GM04503 (cell line): ENCODE measurements at regions not wholly inside any gene's neighbourhood (a gene's known extent, or its start where the extent isn't known, plus 50 kb on each side); places are given as distances from the start of the nearest gene placed in this dataset.

ENCODE experiments used
- DNase-seq: peaks from one replicate; pipeline ENCODE4 v3.0.0-alpha.2; 2012; ENCODE audit warnings: low read depth

DNA sequence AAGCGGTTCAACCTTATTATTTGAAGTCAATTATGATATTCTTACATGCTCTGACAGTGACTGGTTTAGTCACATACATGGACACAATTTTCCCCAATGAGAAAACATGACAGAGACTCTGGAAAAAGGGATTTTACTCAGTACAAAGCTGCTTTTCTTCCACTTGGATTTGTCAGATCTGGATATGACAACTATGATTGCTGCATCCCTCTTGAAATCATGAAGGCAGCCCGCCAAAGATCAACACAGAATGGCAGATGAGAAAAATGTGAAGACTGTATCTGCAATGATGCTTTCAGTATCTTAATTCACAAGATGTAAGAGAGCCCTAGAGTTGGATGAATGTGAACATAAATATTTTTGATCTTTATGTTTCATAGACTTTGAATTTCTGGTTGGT, 439.6 kb downstream of the CDH8 start:
- DNase-seq = no peak

DNA sequence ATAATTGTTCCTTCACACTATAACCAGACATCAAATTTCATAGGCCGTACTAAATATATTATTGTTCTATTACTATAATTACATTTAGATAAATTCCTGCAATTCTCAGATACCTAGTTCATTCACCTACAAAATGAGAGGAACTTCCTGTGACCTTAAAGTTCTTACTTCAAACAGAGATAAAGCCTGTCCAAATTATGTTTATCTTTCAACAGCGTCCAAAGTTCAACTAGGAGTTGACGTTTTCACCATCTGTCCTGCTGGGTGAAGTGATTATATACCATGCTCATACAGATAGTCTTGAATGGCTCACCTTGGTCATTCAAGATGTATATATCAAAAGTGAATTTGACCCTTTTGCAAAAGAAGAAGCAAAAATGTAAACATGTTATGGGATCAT, 440.6 kb downstream of the CDH8 start:
- DNase-seq = no peak

DNA sequence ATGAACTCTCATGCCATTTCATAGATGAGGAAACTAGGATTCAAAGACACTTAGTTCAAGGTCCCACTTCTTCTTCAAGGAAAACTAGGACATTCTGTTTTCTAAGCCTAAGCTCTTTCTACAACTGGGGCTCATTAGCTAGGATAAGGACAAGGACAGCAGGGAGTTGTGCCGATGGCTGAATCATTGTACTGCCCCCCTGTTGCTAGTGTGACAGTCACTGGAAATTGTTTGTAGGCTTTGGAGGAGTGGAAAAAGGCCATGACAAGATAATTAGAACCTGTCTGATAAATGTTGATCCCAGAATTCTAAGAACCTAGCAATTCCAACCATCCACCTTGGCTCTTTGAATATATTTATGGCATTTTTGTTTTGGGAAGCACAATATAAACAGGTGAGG, 445.7 kb downstream of the CDH8 start:
- DNase-seq = no peak

DNA sequence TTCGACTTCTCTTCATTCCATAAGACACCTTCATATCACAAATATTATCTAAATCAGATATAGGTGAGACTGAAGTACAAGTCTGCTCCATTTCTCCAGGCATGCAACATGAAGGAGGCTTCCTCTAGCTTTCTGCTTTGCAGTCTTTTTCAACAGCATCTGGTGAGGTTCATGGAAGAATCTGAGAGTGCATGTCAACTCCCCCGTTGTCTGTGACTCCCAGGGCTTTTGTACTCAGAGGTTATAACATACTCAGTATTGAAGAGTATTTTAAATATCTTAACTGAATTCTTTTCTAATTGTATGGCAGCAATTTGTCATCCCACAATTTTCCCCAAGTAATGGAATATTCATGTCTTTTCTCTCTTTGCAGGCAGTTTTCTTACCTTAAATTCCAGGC, 448.7 kb downstream of the CDH8 start:
- no peak for DNase-seq

DNA sequence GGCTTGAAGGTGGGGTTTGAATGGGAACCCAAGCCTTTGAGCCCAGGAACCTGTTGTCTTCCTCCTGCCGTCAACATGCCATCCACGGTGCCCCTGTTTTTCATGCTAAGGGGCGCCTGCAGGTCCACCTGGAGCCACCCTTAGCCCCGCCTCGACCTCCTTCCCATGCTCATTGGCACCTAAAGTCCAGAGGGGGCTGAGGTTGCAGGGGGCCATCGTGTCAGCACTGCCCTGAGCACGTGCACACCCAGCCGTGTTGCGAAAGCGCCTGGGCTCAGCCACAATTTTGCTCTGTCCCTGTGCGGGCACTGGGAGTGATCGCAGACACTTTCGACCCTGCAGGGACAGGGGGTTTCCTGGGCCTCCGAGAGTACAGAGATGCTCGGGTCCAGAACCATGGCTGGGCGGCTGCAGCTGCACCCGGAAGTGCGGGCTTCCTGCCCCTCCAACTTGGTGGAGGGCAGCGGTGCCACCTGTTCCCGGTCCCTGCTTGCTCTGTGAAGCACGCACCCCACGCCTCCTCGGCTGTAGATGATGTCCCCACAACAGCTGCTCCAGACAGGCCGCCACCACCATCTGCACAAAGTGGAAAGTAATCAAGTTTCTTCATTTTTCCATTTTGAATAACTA, 454.7 kb downstream of the CDH8 start:
- no peak for DNase-seq

DNA sequence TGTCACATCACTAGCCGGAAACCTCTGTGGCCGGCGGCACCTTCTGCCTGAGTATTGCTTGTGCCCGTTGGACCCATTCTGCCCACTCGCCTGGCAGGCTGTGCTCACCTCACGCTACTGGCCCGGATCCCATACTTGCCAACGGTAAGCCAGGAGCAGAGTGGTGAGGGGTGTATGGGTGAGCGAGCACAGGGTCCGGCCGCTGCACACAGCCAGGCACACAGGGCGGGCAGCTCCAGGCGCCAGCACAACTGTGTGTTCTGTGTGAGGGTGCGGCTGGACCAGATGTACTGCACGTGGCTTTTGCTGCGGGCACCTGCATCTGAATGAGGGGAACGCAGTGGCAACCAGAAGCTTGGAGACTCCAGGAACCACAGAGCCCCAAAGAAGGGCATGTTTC, 455.7 kb downstream of the CDH8 start:
- no peak for DNase-seq

DNA sequence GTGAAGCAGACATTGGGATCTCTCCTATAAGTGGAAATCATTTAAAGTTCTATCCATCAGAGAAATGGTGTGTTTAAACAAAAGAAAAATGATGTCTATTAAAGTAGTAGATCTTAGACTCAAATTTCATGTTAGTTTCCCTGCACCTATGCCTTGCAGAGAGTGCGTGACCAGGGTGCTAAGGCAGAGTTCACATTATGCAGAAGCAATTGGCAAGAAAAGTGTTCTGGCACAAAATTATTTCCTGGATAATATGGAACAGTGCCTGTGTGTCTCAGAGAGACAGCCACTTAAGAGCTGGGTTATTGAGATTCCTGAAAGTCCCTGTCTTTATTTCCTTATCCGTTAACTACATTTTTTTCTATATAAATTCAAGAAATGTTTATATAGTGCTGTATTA, 457.0 kb downstream of the CDH8 start:
- DNase-seq = no peak

DNA sequence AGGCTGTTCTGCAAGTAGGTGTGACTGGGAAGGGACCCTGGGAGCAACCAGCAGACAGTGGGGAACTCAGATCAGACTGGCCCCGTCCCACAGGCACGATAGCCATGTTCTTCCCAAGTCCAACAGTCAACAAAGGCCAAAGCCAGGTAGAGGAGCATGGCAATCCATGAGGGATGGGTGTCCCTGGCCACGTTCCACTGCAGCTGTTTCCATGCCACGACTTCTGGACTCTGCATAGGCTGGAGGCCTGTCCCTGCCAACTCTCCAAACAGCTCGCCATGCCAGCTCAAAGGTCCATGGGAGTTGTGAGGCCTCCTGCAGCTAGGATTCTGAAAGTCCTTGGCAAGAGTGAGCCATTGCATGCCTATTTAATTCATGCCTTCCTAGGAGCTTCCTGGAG, 459.8 kb downstream of the CDH8 start:
- DNase-seq = no peak

DNA sequence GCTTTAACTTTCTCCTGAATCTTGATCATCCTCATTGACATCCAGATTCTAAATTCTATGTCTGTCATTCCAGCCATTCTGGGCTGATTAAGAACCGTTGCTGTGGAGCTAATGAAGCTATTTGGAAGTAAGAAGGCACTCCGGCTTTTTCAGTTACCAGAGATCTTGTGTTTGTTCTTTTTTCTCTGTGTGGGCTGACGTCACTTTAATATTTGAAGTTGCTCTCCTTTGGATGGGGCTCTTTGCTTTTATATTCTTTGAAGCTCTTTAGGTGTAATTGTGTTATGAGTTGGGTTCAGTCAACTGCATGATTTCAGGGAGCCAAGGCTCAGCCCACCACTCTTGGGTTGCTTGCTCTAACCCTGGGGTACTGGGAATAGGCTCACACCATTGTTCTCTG, 460.6 kb downstream of the CDH8 start:
- no peak for DNase-seq

DNA sequence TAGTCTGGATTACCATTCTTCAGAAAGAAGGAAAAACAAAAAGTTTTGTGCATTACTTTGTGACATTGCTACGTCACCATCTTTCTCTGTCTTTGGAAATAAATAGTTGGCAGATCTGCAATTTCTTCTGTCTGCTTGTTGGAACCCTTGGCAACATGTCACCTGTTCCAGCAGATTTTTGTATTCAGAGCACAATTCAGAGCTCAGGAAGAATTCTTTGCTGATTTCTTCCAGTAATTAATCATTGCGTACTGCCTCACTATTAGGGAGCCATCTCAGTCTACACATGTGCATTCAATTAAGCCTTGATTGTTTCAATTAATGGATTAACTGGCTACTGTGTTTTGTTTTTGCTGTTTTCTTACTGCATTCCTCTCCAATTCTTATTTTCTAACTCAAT, 467.2 kb downstream of the CDH8 start:
- DNase-seq = no peak

DNA sequence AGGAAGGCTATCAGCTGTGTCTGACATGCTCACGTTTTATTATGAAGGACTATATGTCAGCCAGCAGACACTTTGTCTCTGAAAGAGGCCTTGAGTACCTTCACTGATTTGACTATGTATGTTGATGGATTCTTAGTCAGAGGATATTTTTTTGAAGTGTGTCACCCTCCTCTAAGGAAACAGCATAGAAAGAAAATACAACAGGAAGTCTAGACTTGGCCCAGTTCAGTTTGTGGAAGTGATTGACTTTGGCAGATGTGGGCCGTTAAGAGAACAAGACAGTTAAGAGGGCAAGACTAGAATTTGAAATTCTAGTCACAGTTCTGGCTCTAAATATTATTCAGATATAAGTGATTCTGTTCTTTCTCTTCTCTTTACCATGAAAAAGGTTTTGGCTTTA, 471.5 kb downstream of the CDH8 start:
- no peak for DNase-seq

DNA sequence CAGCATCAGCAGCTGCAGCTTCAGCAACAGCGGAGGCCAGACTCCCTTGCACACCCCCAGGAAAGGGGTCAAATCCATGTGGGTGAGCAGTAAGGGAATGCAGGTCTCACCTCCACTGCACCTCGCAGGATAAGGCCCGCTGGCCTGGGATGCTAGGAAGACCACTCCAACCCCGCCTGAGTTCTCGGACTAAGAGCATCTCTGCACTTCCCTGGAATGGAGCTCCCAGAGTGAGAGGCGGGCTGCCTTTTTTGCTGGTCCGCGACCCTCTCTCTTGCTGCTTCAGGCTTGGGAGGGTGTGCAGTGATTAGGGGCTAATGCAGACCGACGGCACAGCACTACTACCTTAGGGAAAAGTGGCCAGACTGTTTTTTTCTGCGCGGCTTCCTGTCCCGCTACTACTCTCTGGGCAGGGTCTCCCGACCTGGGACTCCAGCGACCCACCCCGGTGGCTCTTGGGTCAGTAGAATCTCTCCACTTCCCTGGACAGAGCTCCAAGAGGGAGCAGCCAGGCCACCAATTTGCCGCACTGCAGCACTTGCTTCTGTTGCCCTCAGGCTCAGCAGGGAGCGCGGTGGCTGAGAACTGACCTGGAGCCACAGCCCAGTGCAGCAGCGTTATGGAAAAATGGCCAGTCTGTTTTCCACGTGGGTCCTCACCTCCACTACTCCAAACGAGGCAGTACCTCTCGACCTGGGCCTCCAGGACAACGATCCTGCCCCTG, 480.4 kb downstream of the CDH8 start:
- DNase-seq = no peak

DNA sequence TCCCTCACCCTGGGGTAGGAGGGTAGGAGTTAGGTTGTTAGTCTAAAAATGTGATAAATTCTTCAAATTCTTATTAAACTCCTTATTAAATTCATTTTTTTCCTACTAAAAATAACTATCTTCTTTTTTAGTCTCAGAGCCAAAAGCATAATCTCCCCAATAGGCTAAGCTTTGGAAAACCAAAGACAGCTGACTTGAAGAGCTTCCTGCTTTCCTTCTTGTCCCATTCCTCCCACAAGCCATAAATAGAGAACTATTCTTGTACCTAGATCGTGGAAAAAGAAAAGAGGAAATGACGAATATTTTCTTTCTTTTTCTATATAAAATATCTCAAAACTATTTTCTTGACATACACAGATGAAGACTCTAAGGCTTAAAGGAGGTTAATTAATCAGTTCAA, 486.9 kb downstream of the CDH8 start:
- DNase-seq = no peak

DNA sequence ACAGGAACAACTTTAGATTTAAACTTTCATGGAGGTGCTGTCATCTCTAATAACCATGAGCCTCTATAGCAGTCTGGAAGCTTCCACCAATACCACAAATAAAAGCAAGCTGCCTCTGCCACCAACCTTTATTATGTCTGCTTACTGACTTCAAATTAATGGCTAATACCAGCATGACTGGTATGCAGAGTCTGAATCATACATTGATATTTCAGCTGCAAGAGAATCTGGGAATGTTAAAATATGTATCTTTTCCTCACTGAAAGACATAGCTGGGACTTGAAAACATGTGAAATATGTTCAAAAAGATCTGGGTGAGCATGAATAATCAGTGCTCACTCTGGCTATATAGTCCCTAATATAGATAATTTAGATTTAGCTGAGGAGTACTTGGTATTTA, 488.6 kb downstream of the CDH8 start:
- DNase-seq = no peak

DNA sequence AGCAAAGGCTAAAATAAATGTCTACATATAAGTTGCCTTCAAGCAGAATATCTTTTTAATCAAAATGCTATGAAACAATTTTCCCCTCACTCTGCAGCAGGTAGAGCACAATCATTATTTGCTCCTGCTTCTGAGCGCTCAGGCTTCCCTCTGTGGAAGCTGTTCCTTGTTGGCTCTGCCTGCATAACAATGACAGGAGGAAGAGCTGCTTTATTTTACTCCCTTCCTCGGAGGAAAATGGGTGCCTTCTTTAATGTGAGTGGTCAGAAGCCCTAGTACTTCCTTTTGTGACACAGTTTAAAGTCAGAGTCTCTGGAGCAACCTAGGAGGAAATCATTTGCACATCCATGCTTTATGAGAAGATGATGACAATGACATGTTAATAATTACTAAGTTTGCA, 492.1 kb downstream of the CDH8 start:
- no peak for DNase-seq

DNA sequence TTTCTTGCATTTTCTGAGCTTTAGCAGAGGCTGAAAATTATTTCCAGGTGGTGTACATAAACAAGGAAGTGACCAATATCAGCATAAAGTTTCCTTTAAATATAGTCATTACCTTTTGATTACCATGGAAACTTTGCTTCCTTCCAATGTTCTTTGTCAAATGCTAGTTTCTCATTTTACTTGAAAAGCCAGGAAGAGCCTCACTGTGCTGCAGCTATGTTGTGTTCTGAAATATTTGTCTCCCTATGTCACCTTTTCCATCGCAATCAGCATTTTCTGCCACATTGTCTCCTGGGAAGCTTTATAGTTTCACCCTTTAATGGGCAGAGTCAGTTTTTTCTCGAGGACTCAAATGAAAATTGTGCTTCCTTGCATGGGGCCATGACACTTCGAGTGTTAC, 496.0 kb downstream of the CDH8 start:
- DNase-seq = no peak

DNA sequence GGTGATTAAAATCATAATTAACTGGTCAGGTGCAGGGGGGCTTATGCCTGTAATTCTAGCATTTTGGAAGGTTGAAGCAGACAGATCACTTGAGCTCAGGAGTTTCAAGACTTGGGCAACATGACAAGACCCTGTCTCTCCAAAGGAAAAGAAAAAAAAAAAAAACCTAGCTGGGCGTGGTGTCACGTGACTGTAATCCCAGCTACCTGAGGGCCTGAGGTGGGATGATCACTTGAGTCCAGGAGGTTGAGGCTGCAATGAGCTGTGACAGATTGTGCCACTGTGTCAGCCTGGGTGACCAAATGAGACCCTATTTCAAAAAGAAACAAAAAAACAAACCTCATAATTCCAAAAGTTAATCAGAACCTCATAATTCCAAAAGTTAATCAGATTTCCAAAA, 505.5 kb downstream of the CDH8 start:
- no peak for DNase-seq

DNA sequence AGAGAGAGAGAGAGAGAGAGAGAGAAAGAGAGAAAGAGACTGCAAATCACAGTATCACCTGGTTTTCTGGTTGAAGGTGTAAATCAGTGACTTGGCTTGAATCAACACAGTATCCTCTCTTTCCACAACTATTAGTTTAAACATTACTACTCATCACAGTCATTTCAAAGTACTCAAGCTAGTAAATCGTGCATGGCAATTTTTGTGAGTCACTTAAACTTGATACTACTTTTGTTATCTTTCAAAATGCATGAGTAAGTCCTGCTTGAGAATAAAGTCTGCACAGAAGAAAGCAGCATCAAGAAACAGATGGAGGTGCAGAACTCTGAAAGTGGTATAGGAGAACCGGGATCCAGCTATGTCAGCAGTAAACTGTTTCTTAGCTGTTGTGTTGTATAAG, 535.4 kb downstream of the CDH8 start:
- no peak for DNase-seq

DNA sequence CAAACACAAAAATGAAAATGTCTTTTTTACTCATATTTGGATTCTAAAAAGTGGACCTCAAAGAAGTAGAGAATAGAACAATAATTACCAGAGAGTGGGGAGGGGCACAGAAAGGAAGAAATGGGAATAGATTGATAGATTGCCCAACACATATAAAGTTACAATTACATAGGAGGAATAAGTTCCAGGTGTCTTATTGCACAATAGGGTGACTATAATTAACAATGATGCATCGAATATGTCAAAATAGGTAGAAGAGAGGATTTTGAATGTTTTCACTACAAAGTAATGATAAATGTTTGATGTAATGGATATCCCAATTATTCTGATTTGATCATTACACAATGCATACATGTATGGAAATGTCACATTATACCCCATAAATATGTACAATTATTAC, 556.0 kb downstream of the CDH8 start:
- no peak for DNase-seq

DNA sequence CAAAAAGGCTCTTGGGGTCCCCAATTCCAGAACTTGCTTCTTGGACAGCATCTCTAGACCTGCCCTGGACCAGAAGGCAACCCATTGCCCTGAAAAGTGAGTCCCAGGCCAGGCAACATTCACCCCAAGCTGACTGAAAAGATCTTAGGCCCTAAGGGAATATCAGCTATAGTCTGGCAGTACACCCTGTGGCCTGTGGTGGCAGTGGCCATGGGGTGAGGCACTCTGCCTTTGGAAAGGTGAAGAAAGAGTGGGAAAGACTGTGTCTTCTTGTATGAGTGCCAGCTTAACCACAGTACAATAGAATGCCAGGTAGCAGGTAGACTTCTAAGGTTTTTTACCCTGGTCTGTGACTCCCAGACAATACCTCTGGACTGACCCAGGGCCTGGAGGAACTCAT, 564.5 kb downstream of the CDH8 start:
- no peak for DNase-seq

DNA sequence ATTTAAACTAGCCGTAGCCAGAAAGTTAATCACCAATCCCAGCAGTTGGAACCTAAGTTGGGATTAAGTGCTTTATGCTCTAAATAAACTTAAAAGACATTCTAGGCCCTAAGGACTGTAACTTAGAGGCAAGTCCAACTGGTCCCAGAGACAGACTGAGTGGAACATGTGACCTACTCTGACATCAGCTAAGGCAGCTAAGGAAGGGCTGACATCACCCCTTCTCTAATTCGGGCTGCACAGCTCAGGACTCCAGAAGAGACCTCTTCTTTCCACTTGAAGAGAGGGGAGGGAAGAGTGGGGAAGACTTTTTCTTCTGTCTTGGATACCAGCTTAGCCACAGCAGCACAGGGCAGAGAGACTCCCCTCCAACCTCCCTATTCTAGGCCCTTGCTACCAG, 565.2 kb downstream of the CDH8 start:
- DNase-seq = no peak

DNA sequence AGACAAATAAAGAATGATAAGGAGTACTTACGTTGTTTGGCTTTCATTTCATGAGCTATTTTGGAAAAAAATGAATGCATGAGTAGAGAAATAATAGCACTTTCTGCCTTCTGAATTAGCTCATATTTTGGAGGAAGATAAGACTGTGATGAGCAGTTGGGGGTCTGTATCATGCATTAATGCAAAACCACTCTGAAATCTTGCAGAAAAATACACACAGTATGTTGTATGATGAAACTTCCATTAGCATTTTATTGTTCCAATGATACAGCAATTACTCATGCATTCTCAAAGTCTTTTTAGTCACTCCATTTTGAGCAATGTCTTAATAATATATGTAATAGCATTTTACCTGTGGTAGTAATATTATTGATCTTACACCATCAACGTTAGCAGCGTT, 571.0 kb downstream of the CDH8 start:
- no peak for DNase-seq

DNA sequence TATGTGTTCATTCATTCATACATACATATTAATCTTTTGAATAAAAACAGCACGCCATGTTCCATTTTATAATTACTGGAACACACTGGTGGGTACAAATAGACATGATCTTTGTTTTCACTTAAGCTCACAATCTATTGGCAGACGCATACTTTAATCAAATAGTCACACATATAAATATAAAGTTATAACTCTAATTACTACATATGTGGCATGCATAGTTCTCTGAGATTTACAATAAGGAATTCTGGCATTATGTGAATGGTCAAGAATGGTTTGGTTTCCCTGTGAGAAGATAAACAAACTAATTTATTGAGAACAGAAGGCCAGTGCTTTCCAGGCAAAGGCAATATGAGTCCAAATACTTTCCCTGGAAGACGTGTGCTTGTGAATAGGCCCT, 576.2 kb downstream of the CDH8 start:
- no peak for DNase-seq

DNA sequence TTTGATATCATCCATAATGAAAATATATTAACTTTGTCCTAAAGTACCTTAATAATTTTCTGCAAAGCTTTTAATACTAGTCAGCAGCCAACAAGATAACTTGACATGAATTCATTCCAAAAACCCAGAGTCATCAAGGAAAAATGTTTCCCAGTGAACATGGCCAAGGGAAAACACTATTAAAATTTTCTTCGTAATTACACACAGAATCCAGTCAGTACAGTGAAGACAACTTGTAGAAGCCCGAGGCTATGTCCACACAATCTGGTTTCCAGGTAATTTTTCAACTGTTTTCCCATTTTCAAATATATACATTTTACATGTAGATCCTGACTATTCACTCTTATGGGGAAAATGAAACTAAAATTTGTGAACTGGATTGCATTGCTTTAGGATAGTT, 600.9 kb downstream of the CDH8 start:
- no peak for DNase-seq
